IMR-90 (cell line): ENCODE measurements at regions not wholly inside any gene's neighbourhood (a gene's known extent, or its start where the extent isn't known, plus 50 kb on each side); places are given as distances from the start of the nearest gene placed in this dataset.

Source experiments
- ATAC-seq: fragments of 200-7000 bp; cut with Tn5 transposase; 2 replicates; pipeline ENCODE4 v1.9.1; 2020; ENCODE audit warnings: low read depth, mild to moderate bottlenecking, moderate library complexity
- BruUV-seq: library from RNA; stranded (reverse); fragments of 400-500 nt; replicated peaks from 2 replicates; lab custom pipeline; 2021; lab: Mats Ljungman, UMichigan
- CTCF ChIA-PET: fragments of 300-600 bp; formaldehyde crosslinking; extraction: SDS; loops from one replicate; lab custom pipeline; 2021; ENCODE audit warnings: antibody characterized with exemption; lab: Yijun Ruan, JAX
- POLR2A ChIA-PET: fragments of 300-600 bp; sonication (Branson Sonifier 250); formaldehyde crosslinking; loops from one replicate; lab custom pipeline; 2022; ENCODE audit warnings: antibody characterized with exemption; ENCODE audit not compliant: unreplicated experiment; lab: Charles Lee
- DNase-seq: peaks from one replicate; pipeline ENCODE4 v3.0.0; 2013
- H2AFZ ChIP-seq: replicated peaks from 2 replicates; pipeline ENCODE3; 2013; ENCODE audit warnings: low read length, mild to moderate bottlenecking; ENCODE audit not compliant: poor library complexity
- H2AK5ac ChIP-seq: 2 replicates; pipeline ENCODE4 v1.6.1; 2013; ENCODE audit warnings: low read depth, low read length, inconsistent platforms
- H2AK9ac ChIP-seq: replicated peaks from 2 replicates; pipeline ENCODE3; 2013; ENCODE audit warnings: mild to moderate bottlenecking, low read depth, low read length, moderate library complexity; ENCODE audit not compliant: poor library complexity
- H2BK120ac ChIP-seq: 2 replicates; pipeline ENCODE4 v1.6.1; 2013; ENCODE audit warnings: low read depth, low read length, inconsistent platforms
- H2BK15ac ChIP-seq: 3 replicates; pipeline ENCODE4 v1.6.1; 2013; ENCODE audit warnings: low read depth, low read length, inconsistent platforms
- H2BK20ac ChIP-seq: 2 replicates; pipeline ENCODE4 v1.6.1; 2013; ENCODE audit warnings: low read depth, mild to moderate bottlenecking, inconsistent platforms, low read length, moderate library complexity
- H2BK5ac ChIP-seq: 2 replicates; pipeline ENCODE4 v1.6.1; 2013; ENCODE audit warnings: mild to moderate bottlenecking, low read depth, low read length, inconsistent platforms; ENCODE audit not compliant: poor library complexity, severe bottlenecking
- H3K14ac ChIP-seq: replicated peaks from 2 replicates; pipeline ENCODE4 v1.6.1; 2013; ENCODE audit warnings: low read depth, low read length, inconsistent platforms
- H3K18ac ChIP-seq: 2 replicates; pipeline ENCODE4 v1.6.1; 2013; ENCODE audit warnings: low read depth, low read length, control low read depth
- H3K23ac ChIP-seq: 2 replicates; pipeline ENCODE4 v1.6.1; 2013; ENCODE audit warnings: low read depth, low read length, inconsistent platforms
- H3K27ac ChIP-seq: 2 replicates; pipeline ENCODE4 v1.5.1; 2013; ENCODE audit warnings: mild to moderate bottlenecking, control low read depth, low read length; ENCODE audit not compliant: insufficient read depth
- H3K27me3 ChIP-seq: 2 replicates; pipeline ENCODE4 v1.6.1; 2013; ENCODE audit warnings: low read length; ENCODE audit not compliant: control insufficient read depth, insufficient read depth
- H3K36me3 ChIP-seq: 2 replicates; pipeline ENCODE4 v1.6.1; 2013; ENCODE audit warnings: low read length, mixed read lengths; ENCODE audit not compliant: control insufficient read depth, insufficient read depth
- H3K4ac ChIP-seq: 2 replicates; pipeline ENCODE4 v1.6.1; 2013; ENCODE audit warnings: low read depth, low read length, inconsistent platforms
- H3K4me1 ChIP-seq: 2 replicates; pipeline ENCODE4 v1.6.1; 2013; ENCODE audit warnings: low read length, mixed read lengths; ENCODE audit not compliant: control insufficient read depth, insufficient read depth
- H3K4me2 ChIP-seq: 2 replicates; pipeline ENCODE4 v1.6.1; 2013; ENCODE audit warnings: low read depth, mild to moderate bottlenecking, control low read depth, low read length, moderate library complexity
- H3K4me3 ChIP-seq: 2 replicates; pipeline ENCODE4 v1.5.1; 2013; ENCODE audit warnings: low read depth, mild to moderate bottlenecking, control low read depth, low read length, moderate library complexity; ENCODE audit not compliant: insufficient read depth
- H3K56ac ChIP-seq: 2 replicates; pipeline ENCODE4 v1.6.1; 2013; ENCODE audit warnings: low read length, inconsistent platforms; ENCODE audit not compliant: insufficient read depth; ENCODE audit errors: extremely low read depth
- H3K79me1 ChIP-seq, 2 experiments: 2 replicates each; pipeline ENCODE4 v1.6.1; 2013; ENCODE audit warnings: low read length in 2 of 2, inconsistent platforms in 1 of 2, low read depth in 1 of 2
- H3K9ac ChIP-seq: 2 replicates; pipeline ENCODE4 v1.6.1; 2013; ENCODE audit warnings: low read depth, low read length, control low read depth
- H3K9me1 ChIP-seq: 2 replicates; pipeline ENCODE4 v1.6.1; 2013; ENCODE audit warnings: low read length, inconsistent platforms; ENCODE audit not compliant: insufficient read depth
- H3K9me3 ChIP-seq: 2 replicates; pipeline ENCODE4 v1.6.1; 2013; ENCODE audit warnings: low read length; ENCODE audit not compliant: control insufficient read depth, insufficient read depth
- H4K20me1 ChIP-seq: 2 replicates; pipeline ENCODE4 v1.6.1; 2013; ENCODE audit warnings: low read length, inconsistent platforms; ENCODE audit not compliant: insufficient read depth
- H4K5ac ChIP-seq: 2 replicates; pipeline ENCODE4 v1.6.1; 2013; ENCODE audit warnings: mild to moderate bottlenecking, low read depth, low read length, control low read depth
- H4K8ac ChIP-seq, 2 experiments: 2 replicates each; pipeline ENCODE4 v1.6.1; 2013; ENCODE audit warnings: low read depth in 2 of 2, low read length in 2 of 2, control low read depth in 1 of 2, inconsistent platforms in 1 of 2
- H4K91ac ChIP-seq: 2 replicates; pipeline ENCODE4 v1.6.1; 2013; ENCODE audit warnings: low read depth, low read length, inconsistent platforms; ENCODE audit not compliant: insufficient read depth
- BHLHE40 ChIP-seq: fragments of 150-350 bp; IDR thresholded peaks from 2 replicates; pipeline ENCODE4 v1.6.1; 2016; ENCODE audit warnings: mild to moderate bottlenecking, low read depth, low read length
- CEBPB ChIP-seq: IDR thresholded peaks from 2 replicates; pipeline ENCODE4 v1.6.1; 2012; ENCODE audit warnings: low read depth, low read length, improper control_type of control experiment
- CHD1 ChIP-seq: IDR thresholded peaks from 2 replicates; pipeline ENCODE4 v1.6.1; 2012; ENCODE audit warnings: low read depth, low read length, improper control_type of control experiment
- ELK1 ChIP-seq: fragments of 150-350 bp; IDR thresholded peaks from 2 replicates; pipeline ENCODE4 v1.6.1; 2016; ENCODE audit warnings: low read depth, mild to moderate bottlenecking, low read length, moderate library complexity, borderline replicate concordance
- MAFK ChIP-seq: IDR thresholded peaks from 2 replicates; pipeline ENCODE4 v1.6.1; 2012; ENCODE audit warnings: low read depth, low read length, improper control_type of control experiment
- MAZ ChIP-seq: IDR thresholded peaks from 2 replicates; pipeline ENCODE4 v1.6.1; 2012; ENCODE audit warnings: low read depth, mild to moderate bottlenecking, low read length, improper control_type of control experiment, moderate library complexity, borderline replicate concordance
- MXI1 ChIP-seq: IDR thresholded peaks from 2 replicates; pipeline ENCODE4 v1.6.1; 2012; ENCODE audit warnings: low read depth, mild to moderate bottlenecking, low read length, moderate library complexity, borderline replicate concordance
- NFE2L2 ChIP-seq: fragments of 150-350 bp; IDR thresholded peaks from 2 replicates; pipeline ENCODE4 v1.6.1; 2016; ENCODE audit warnings: low read depth, mild to moderate bottlenecking, low read length
- RAD21 ChIP-seq: IDR thresholded peaks from 2 replicates; pipeline ENCODE4 v1.6.1; 2012; ENCODE audit warnings: low read length, improper control_type of control experiment
- RCOR1 ChIP-seq: IDR thresholded peaks from 2 replicates; pipeline ENCODE4 v1.6.1; 2012; ENCODE audit warnings: mild to moderate bottlenecking, low read length, improper control_type of control experiment; ENCODE audit not compliant: insufficient replicate concordance
- RFX5 ChIP-seq: IDR thresholded peaks from 2 replicates; pipeline ENCODE4 v1.8.0; 2012; ENCODE audit warnings: low read depth, mild to moderate bottlenecking, low read length, moderate library complexity
- SMC3 ChIP-seq: fragments of 150-350 bp; IDR thresholded peaks from 2 replicates; pipeline ENCODE4 v1.6.1; 2016; ENCODE audit warnings: low read depth, mild to moderate bottlenecking, antibody characterized with exemption, low read length, moderate library complexity
- USF2 ChIP-seq: fragments of 150-350 bp; IDR thresholded peaks from 2 replicates; pipeline ENCODE4 v1.6.1; 2017; ENCODE audit warnings: mild to moderate bottlenecking, antibody characterized with exemption, low read length, low read depth
- WGBS, 2 experiments: methylation state at CpG; one replicate each; pipeline versions ENCODE4 v1.1.5 to v1.1.7; 2013; ENCODE audit warnings: missing lambda C conversion rate in 2 of 2; ENCODE audit not compliant: insufficient read length in 1 of 2; ENCODE audit errors: extremely low coverage in 2 of 2; 5-methylcytosine and 5-hydroxymethylcytosine counted together
- dilution Hi-C: fragments of 300-500 bp; cut with HindIII; formaldehyde crosslinking; loops from one replicate; pipeline ENCODE4 v1.14.3; 2018; ENCODE audit warnings: low sequenced_read_pairs; ENCODE audit not compliant: unreplicated experiment
- in situ Hi-C: fragments of 300-500 bp; cut with MboI; formaldehyde crosslinking; loops from 3 replicates; pipeline ENCODE4 v1.14.3; 2019; ENCODE audit warnings: low sequenced_read_pairs, inconsistent platforms, mixed read lengths
- intact Hi-C: fragments of 100-400 bp; cut with micrococcal nuclease; formaldehyde crosslinking; loops from 2 replicates; pipeline ENCODE4 v1.10.0; 2022

GRCh38 chr11:116117331-116118137, 613.3 kb upstream of the CADM1 start:
- Histone ChIP-seq H3K4ac (no peak overlapping the region), H3K79me1 (no peaks in the 10 kb centered on the region), H3K4me2 (no peak overlapping the region), H3K4me1 (no peaks in the 10 kb centered on the region), H4K5ac (no peak overlapping the region), H3K36me3 (no peaks in the 10 kb centered on the region), H3K23ac (no peak overlapping the region), H3K27me3 (no peaks in the 10 kb centered on the region), H2BK15ac (no peak overlapping the region), H3K9ac (no peak overlapping the region), H2BK20ac (no peak overlapping the region), H2BK5ac (no peak overlapping the region), H3K56ac (no peak overlapping the region), H3K9me3 (peaks cover 2% of the 10 kb centered on the region; the same call in 1 of the 2 replicates), H4K8ac (no peak overlapping the region), H4K20me1 (no peaks in the 10 kb centered on the region), H2BK120ac (no peak overlapping the region), H3K27ac (no peak overlapping the region), H3K9me1 (no peaks in the 10 kb centered on the region), H2AK9ac (peak overlapping the region; percentile 13), H4K91ac (no peak overlapping the region), H3K18ac (no peak overlapping the region), H2AK5ac (no peak overlapping the region), H2AFZ (no peak overlapping the region), H3K14ac (no peak overlapping the region), H3K4me3 (no peak overlapping the region)
- ChIA-PET CTCF (no interaction called here), POLR2A (no interaction called here)
- intact Hi-C loops, result no loop called here
- no peak for TF ChIP-seq USF2
- TF ChIP-seq ELK1, result no peak
- TF ChIP-seq RCOR1, result no peak
- TF ChIP-seq RAD21, result no peak
- TF ChIP-seq RFX5, result no peak
- no peak for TF ChIP-seq NFE2L2
- no peak for TF ChIP-seq MXI1
- no peak for TF ChIP-seq CEBPB
- TF ChIP-seq BHLHE40, result no peak
- TF ChIP-seq CHD1, result no peak
- TF ChIP-seq SMC3, result no peak
- no peak for TF ChIP-seq MAFK
- TF ChIP-seq MAZ, result no peak
- ATAC-seq (no peak), DNase-seq (no peak)
- 60% methylated on average over 3 of the region's 12 CpGs; no CpG with 5 or more reads in 1 of the 2 experiments for WGBS, 2 experiments
- dilution Hi-C loops, result no loop called here
- BruUV-seq, result no TSS peak
- in situ Hi-C loops, result no loop called here
